ENCODE measurements at regions not wholly inside any gene's neighbourhood (a gene's known extent, or its start where the extent isn't known, plus 50 kb on each side); places are given as distances from the start of the nearest gene placed in this dataset.

GRCh38 chr2:219911541-219911940 is 284.1 kb downstream of the SLC4A3 start:
- TF ChIP-seq CTCF (IDR thresholded peaks at IDR 0.05) (no peak), POLR2AphosphoS5 (IDR thresholded peaks at IDR 0.05) (no peak), POLR2A (IDR thresholded peaks at IDR 0.05) (no peak)
